HG03039 (cell line): ENCODE measurements at regions not wholly inside any gene's neighbourhood (a gene's known extent, or its start where the extent isn't known, plus 50 kb on each side); places are given as distances from the start of the nearest gene placed in this dataset.
"Not testable (repeated sequence)": the region's sequence is repeated elsewhere in the genome, so short reads cannot be mapped to it uniquely, and the experiment has no call there.

Source experiments
- ATAC-seq: cut with Tn5 transposase; IDR thresholded peaks from one replicate; pipeline ENCODE4 v1.9.1; 2021; ENCODE audit warnings: mild to moderate bottlenecking, moderate library complexity; ENCODE audit not compliant: unreplicated experiment

DNA sequence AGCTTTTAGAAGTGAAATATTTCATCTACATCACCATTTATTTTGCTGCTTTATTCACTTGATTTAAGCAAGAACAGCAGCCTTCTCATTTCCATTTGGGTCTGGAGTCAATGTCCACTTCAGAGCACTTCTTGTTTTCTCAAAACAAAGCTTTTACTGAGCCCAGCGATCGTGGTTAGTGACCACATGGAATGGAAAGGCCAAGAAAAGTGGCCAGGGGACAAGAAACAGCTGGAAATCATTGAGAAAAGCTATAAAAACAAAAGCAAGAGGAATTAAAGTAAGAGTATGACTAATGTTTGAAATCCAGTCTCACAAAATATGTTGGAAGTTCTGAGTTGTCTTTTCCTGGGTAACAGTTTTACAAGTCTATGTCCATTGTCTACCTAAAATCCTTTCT is 328.4 kb upstream of the INTU start:
- no peak for ATAC-seq

DNA sequence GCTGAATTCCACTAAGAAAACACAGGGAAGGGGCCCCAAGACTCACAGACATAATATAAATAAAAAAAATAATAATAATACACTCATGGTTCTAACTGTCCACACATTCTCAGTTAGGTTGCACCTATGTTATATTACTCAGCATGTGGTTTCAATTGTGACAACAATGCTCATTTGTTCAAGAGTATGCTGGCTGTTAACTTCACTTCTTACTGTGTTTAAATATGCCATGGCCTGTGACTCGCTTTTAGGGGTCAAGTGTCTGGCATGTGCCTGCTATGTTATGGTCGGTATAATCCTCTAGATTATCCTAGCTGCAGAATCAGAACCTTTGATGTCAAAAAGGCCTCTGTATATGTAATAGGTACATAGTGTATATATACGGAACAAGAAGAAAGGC is 324.8 kb upstream of the INTU start:
- no peak for ATAC-seq

DNA sequence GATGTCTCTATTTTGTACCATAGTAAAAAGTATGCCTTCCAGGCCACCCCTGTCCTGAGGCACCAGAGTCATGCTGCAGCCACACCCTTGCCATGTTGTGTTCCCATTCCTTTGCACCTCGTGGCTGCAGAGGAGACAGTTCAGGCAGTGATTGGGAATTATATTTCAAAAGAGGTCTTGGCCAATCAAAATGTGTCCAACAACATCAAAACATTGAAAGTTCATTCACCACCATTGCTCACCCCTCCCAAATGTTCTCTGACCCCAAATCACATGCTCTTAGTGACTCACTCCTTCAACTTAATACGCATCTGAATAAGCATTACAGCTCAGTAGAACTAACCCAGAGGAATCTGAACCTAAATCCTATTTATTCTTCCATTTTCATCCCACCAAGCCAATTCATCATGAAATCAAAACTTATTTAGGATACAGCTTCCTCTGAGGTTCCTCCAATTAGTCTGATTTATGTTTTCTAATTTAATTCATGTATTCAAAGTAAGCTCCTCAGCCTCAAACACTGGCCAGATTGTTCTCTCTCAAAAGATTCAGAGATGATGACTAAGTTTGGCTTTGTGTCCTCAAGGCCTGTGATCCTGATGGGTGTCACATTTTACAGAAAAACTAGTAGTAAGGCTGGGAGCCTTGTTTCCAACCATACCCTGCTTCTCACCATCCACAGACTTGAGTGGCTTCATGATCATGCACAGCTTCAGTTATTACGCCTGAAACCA is 323.2 kb upstream of the INTU start:
- no peak for ATAC-seq

DNA sequence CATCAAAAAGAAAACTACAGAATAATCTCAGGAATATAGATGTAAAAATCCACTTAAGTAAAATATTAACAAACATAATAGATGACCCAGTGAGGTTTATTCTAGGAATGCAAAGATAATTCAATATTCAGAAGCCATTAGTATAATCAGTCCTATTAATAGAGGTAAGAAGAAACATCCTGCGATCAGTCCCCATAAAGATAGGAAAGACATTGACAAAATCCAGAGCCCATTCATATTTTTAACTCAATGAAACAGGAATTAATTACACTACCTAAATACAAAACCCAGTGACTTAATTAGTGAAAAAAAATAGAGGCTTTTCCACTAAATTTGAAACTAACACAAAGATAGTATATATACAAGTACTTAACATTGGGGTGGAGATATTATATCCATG is 321.4 kb upstream of the INTU start:
- no peak for ATAC-seq

DNA sequence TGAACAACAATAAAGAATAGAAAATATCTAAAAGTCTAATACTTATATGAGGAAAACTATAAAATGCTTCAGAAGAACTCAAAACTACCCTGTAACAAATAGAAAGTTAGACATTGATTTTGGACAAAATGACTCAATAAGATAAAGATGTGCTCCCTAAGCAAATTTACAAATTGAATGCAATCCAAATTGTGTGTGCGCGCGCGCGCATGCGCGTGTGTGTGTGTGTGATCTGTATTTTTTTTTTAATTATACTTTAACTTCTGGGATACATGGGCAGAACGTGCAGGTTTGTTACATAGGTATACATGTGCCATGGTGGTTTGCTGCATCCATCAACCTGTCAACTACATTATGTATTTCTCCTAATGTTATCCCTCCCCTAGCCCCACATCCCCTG is 320.8 kb upstream of the INTU start:
- no peak for ATAC-seq

DNA sequence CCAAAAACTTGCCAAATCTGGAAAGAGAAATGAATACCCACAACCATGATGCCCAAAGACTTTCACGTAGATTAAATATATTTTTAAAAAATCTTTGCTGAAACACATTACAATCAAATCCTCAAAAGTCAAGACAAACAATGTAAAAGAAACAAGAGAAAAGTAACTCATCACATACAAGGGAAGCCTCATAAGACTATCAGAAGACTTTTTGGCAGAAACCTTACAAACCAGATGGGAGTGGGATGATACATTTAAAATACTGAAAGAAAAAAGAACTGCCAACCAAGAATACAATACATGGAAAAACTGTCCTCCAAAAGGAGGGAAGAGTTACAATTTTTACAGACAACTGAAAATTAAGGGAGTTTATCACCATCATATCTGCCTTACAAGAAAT is 319.0 kb upstream of the INTU start:
- no peak for ATAC-seq

DNA sequence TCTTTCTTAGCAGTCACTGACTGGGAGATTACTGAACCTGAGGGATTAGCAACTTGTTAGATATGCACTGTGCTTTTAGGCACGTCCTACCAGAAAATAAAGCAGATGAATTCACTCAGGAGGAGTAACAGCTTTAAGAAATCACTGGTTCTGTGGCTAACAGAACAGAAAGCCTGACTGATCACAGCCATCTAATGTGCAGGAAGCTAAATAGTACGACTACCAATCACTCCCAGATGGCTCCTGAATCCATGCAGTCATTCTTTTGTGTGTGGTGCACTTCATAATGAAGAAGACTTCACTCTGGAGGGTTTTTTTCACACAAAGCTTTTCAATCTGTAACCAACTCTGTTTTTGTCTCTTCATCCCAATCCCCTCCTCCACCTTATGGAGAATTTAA is 305.3 kb upstream of the INTU start:
- no peak for ATAC-seq

DNA sequence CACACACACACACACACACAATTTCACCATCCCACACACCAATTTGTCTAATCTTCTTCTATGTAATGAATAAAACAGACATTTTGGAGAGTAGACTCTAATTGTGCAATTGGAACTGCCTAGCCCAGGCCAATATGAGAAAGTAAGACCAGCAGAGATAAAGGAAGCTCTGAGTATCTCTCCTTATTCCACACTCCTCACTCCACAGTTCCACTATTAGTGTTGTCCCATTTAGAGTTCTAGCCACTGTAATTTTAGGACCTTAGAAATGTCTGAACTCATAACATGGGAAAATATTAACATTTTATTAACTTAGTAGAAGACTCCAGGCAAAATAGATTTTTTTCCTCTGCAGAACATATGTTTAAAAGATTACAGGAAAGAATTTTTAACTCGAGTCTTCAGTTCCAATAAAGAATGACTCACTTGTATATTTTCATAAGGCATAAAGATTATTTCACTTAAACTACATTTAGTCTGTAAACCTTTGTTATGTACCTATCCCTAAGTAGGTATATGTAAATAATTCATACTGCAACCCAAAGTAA is 297.6 kb upstream of the INTU start:
- ATAC-seq: no peak

DNA sequence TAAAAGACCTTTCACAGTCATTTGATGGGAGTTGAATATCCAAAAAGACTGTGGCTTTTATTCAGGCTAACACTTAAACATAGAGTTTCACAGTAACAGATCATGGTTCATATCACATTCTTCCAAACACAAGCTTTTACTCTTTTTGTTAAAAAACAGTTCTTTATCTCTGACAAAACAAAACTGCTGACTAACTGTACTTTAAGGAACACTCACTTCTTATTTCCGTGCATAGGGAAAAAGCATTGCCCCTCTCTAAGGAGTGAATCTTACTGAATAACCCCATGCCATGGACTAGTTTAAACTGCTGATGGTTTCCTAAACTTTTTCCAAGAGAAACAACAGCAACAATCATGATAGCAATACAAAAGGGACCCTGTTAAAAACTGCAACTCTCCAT is 297.0 kb upstream of the INTU start:
- ATAC-seq: no peak

DNA sequence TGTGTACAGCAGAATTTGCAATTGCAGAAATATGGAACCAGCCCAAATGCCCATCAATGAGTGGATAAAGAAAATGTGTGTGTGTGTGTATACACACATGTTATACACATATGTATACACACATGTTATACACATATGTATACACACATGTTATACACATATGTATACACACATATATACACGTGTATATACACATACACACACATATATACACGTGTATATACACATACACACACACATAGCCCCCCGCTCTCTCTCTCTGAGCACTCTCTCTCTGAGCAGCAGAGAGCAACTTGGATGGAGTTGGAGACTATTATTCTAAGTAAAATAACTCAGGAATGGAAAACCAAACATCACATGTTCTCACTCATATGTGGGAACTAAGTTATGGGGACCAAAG is 289.6 kb upstream of the INTU start:
- not testable (repeated sequence) for ATAC-seq

DNA sequence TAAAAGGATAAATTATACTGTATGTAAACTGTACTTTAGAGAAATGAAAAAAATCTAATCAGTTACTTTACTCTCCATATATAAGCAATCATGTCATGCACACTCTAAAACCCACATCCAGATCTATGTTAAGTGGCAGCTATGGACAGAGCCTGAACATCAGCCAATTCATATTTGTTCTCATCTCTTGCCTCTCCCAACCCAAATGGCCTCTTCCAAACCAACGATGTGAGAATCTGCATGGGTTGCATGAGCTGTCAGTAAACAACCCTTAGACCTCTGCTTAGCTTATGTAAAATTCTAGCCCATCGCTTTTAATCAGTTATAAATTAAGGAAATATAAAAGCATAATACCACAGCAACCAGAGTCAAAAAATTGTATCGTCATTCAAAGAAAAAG is 288.7 kb upstream of the INTU start:
- no peak for ATAC-seq

DNA sequence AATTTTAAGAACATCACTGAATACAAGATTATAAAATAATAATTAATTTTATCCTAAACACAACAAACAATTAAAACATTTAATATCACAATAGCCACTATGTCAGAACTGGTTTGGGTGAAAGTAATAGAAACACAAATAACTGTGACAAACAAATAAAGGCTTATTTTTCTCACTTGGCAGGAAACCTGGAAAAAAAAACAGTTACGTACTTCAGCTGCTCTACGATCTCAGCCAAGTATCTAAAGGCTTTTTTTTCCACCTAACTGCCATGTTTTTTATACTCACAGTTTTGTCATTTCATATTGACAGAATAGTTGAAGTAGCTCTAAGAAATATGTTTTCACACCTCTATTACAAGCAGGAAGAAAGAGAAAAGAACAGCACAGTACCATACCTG is 284.8 kb upstream of the INTU start:
- no peak for ATAC-seq

DNA sequence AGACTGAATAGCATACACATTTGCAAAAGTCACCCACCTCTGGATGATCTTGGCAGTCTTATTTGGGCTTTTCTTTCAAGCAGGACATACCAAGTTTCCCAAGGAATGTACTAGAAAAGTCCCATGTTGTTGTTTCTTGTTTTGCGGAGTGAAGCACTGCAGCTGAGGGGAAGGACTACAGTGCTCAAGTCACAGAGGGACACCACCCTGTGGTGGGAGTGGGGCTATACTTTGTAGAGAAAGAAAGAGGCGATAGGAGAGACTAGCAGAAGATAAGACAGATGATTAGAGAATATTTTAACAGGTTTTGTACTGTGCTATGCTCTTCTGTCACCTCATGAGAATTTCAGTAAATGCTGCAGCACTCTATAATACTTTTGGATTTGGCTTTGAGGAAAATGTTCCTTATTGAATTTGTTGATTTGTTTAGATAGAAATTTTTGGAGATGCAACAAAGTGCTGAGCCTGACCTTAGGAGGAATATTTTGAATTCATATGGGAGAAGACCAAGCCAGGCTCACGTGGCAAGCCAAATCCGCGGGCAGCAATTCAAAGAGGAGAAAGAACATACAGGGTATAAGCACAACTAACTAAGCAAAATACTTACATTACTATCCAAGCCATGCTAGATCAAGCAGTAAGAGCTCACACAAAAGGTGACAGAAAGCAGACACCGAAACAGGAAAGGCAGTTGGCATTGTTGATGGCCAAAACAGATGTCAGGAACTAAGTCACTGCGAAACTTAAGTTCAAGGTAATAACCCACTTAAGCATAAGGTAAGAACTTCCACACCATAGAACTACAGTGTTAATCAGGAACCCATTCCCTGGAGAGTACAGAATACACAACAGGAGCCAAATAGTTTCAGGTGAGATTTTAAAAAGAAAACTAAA is 280.3 kb upstream of the INTU start:
- ATAC-seq: no peak

DNA sequence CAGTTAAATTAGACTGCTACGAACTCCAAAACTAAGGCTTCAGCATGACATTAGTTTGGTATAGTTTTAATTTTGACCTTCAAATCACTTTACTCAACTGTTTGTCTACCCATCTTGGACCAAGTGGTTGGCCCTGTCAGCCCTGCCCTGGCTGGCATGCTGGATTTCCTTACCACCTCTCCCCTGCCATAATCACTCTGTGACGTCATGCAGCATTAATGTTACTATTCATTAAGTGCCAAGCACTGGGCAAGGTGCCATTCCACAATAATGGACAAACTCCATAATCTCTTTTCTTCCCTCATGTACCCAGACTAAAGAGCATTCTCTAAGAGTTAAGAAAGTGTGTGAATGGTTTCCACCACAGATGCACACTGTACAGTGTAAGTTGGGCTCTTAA is 277.0 kb upstream of the INTU start:
- ATAC-seq: no peak

DNA sequence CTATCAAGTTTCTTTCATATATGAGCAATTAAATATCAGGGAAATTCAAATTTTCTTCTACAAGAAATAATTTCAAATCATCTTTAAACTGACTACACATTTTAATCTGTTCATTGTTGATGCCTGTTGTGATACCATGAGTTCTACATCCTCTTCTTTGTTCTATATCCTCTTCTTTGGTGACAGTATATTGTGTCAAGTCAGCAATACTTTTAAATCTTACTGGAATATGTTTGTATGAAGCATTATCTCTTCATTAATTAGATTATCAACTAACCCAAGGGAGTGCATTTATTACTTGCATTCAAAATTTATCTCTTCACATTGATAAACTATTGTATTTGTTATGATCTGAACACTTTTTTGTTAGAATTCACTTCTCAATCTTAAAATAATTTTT is 275.0 kb upstream of the INTU start:
- ATAC-seq: no peak

DNA sequence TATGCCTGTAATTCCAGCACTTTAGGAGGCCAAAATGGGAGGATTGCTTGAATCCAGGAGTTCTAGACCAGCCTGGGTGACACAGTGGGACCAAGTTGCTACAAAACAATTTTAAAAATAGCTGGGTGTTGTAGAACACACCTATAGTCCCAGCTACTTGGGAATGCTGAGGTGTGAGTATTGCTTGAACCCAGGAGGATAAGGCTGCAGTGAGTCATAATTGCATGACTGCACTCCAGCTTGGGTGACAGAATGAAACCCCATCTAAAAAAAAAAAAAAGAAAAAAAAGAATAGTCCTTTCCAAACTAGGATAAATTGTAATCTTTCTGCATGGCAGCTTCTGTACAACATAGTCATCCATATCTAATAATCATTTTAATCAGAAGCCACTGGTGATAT is 270.1 kb upstream of the INTU start:
- no peak for ATAC-seq

DNA sequence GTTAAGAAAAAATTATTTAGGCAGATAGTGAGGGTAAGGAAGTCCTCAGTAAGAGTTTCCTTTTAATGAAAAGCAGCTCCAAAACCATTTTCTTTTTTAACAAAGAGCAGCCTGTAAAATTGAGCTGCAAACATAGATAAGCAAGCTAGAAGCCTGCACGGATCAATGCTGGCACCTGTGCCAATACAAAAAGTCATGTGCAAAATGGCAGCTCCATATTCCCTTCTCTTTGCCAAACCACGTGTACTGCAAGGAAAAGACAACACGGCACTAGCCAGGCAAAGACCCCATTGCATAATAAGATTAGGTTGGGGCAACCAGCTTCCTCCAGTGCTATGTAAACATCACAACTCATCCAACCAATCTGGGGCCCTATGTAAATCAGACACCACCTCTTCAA is 268.4 kb upstream of the INTU start:
- no peak for ATAC-seq

DNA sequence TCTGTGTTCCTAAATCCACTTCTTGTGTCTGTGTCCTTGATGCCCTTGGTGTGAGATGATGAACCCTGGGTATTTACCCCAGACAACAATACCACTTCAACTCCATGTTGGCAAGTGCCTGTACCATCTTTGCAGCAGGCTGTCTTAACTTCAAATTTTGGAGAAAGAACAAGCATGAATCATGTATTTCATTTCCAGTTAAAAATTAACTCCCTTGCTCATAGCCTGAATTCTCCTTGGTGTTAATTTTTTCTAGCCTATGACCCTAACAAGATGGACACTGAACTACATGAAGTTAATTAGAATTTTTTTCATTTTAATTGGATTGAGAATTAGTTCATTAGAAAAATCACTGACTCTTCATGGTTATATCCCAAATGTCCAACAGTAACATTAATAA is 267.8 kb upstream of the INTU start:
- ATAC-seq: no peak

DNA sequence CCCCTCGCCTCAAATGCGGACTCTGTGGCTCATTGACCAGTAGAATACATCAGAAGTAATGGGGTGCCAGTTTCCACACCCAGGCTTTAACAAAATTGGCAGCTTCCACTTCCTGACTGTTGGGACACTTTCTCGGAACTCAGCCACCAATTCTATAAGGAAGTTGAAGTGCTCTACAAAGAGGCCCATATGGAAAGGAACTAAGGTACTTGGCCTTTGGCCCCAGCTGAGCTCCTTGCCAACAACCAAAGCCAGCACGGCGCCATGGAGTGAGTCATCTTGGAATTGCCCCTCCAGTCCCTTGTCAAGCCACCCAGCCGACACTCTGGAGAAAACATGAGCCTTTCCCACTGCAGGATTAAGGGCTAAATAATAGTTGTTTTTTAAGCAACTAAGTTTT is 262.2 kb upstream of the INTU start:
- ATAC-seq: no peak

DNA sequence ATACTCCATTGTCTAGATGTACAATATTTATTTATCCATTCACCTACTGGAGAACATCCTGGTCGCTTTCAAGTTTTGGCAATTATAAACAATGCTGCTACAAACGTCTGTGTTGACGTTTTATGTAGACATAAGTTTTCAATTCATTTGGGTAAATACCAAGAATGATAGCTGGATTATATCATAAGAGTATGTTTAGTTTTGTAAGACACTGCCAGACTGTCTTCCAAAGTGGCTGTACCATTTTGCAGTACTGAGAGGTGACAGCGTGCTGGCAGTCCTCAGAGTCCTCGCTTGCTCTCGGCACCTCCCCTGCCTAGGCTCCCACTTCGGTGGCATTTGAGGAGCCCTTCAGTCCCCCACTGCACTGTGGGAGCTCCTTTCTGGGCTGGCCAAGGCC is 253.3 kb upstream of the INTU start:
- no peak for ATAC-seq

DNA sequence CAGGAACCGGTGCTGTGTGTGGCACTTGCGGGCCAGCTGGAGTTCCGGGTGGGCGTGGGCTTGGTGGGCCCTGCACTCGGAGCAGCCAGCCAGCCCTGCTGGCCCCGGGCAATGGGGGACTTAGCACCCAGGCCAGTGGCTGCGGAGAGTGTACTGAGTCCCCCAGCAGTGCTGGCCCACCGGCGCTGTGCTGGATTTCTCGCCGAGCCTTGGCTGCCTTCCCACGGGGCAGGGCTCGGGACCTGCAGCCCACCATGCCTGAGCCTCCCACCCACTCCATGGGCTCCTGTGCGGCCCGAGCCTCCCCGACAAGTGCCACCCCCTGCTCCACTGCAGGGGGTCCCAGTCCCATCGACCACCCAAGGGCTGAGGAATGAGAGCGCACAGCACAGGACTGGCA is 252.8 kb upstream of the INTU start:
- not testable (repeated sequence) for ATAC-seq

DNA sequence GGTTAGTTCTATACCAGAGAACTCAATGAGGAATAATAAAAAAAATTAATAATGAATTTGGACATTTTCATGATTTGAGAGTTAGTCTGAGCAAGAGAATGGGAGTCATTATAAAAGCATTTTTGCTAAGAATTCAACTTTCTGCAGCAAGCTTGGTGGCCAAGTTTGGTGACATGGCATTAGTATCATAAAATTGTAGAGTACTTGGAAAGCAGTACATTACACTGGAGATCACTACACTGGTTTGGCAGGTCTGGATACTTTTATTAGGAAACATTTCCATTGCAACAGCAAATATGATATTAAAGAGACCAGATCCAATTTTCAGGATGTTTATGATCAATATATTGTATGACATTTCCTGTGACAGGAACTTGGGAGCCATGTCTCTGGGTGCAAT is 249.1 kb upstream of the INTU start:
- no peak for ATAC-seq
